BJ (cell line): ENCODE measurements at regions not wholly inside any gene's neighbourhood (a gene's known extent, or its start where the extent isn't known, plus 50 kb on each side); places are given as distances from the start of the nearest gene placed in this dataset.

Experiments used
- CTCF ChIA-PET: fragments of 350-600 bp; formaldehyde crosslinking; extraction: SDS; loops from one replicate; lab custom pipeline; 2021; ENCODE audit warnings: antibody characterized with exemption, inconsistent platforms; lab: Yijun Ruan, JAX
- POLR2A ChIA-PET: fragments of 300-600 bp; sonication (Branson Sonifier 250); formaldehyde crosslinking; extraction: SDS; loops from one replicate; lab custom pipeline; 2021; ENCODE audit warnings: antibody characterized with exemption; lab: Charles Lee
- DNase-seq: peaks from one replicate; pipeline ENCODE4 v3.0.0-alpha.2; 2011; ENCODE audit warnings: low read depth
- H3K27me3 ChIP-seq: 2 replicates; pipeline ENCODE4 v1.6.0; 2011; ENCODE audit warnings: low read length; ENCODE audit not compliant: control insufficient read depth, insufficient read depth
- H3K36me3 ChIP-seq: 2 replicates; pipeline ENCODE4 v1.5.1; 2011; ENCODE audit warnings: low read length; ENCODE audit not compliant: control insufficient read depth, insufficient read depth
- H3K4me3 ChIP-seq: 2 replicates; pipeline ENCODE4 v1.5.1; 2011; ENCODE audit warnings: low read depth, mild to moderate bottlenecking, control low read depth, low read length
- CTCF ChIP-seq: IDR thresholded peaks from 2 replicates; pipeline ENCODE4 v1.5.1; 2011; ENCODE audit warnings: low read depth, mild to moderate bottlenecking, control low read depth, inconsistent platforms, low read length, moderate library complexity; ENCODE audit not compliant: insufficient read depth

GRCh38 chr6:140485740-140486449 lies 1111.4 kb upstream of the CITED2 start:
- H3K4me3 ChIP-seq = no peak overlapping the region
- no peak for TF ChIP-seq CTCF
- peak; percentile 81 for DNase-seq
- H3K36me3 ChIP-seq = no peaks in the 10 kb centered on the region
- CTCF ChIA-PET = no interaction called here
- POLR2A ChIA-PET = interaction anchor here (0.7 to 1.4 kb wide), 2 partner anchors 21 to 52 kb away, joined by 3 to 4 read pairs; no protein-coding TSS in a partner anchor
- H3K27me3 ChIP-seq = no peaks in the 10 kb centered on the region

- no peak for TF ChIP-seq CTCF
- ChIA-PET POLR2A (interaction anchor here (0.6 kb wide), 1 partner anchor 61 kb away, joined by 3 read pairs; no protein-coding TSS in a partner anchor), CTCF (no interaction called here)
- Histone ChIP-seq H3K36me3 (no peaks in the 10 kb centered on the region), H3K27me3 (no peaks in the 10 kb centered on the region), H3K4me3 (no peak overlapping the region)
- DNase-seq = no peak
Measured at GRCh38 chr6:140480852-140481251, 1106.4 kb upstream of the CITED2 start.

- H3K36me3 ChIP-seq = no peaks in the 10 kb centered on the region
- no peaks in the 10 kb centered on the region for H3K27me3 ChIP-seq
- TF ChIP-seq CTCF = no peak
- POLR2A ChIA-PET = no interaction called here
- no peak for DNase-seq
- no peak overlapping the region for H3K4me3 ChIP-seq
- CTCF ChIA-PET = no interaction called here
Measured at GRCh38 chr6:140478631-140479030, 1104.2 kb upstream of the CITED2 start.

- no peak for DNase-seq
- POLR2A ChIA-PET = no interaction called here
- no peak for TF ChIP-seq CTCF
Measured at GRCh38 chr6:140475086-140475485, 1100.6 kb upstream of the CITED2 start.

GRCh38 chr6:140464720-140465119 lies 1090.3 kb upstream of the CITED2 start:
- H3K36me3 ChIP-seq = no peaks in the 10 kb centered on the region
- no peak for TF ChIP-seq CTCF
- no peaks in the 10 kb centered on the region for H3K27me3 ChIP-seq
- ChIA-PET CTCF (no interaction called here), POLR2A (interaction anchor here (1.0 kb wide), 1 partner anchor 82 kb away, joined by 12 read pairs; no protein-coding TSS in a partner anchor)
- DNase-seq = no peak
- H3K4me3 ChIP-seq = no peak overlapping the region

More at GRCh38 chr6:140475086-140475485, 1100.6 kb upstream of the CITED2 start:
- CTCF ChIA-PET = no interaction called here
- no peaks in the 10 kb centered on the region for H3K27me3 ChIP-seq
- H3K36me3 ChIP-seq = no peaks in the 10 kb centered on the region
- H3K4me3 ChIP-seq = no peak overlapping the region
